ENCODE measurements at regions not wholly inside any gene's neighbourhood (a gene's known extent, or its start where the extent isn't known, plus 50 kb on each side); places are given as distances from the start of the nearest gene placed in this dataset.

GRCh38 chr2:66281980-66282379 lies 152.9 kb upstream of the MEIS1 start:
- Histone ChIP-seq H3K27ac (no peak overlapping the region), H3K4me3 (no peak overlapping the region), H3K27me3 (replicated peaks) (no peaks in the 10 kb centered on the region), H3K9me3 (replicated peaks) (no peaks in the 10 kb centered on the region), H3K4me1 (replicated peaks) (no peaks in the 10 kb centered on the region), H3K36me3 (no peaks in the 10 kb centered on the region)
- no peak for DNase-seq (ENCODE audit: low read depth in 1 of 2, low spot score in 2 of 2)

GRCh38 chr2:66279024-66279423 lies 155.9 kb upstream of the MEIS1 start:
- Histone ChIP-seq H3K27ac (no peak overlapping the region), H3K27me3 (replicated peaks) (no peaks in the 10 kb centered on the region), H3K9me3 (replicated peaks) (no peaks in the 10 kb centered on the region), H3K36me3 (no peaks in the 10 kb centered on the region), H3K4me1 (replicated peaks) (no peaks in the 10 kb centered on the region), H3K4me3 (no peak overlapping the region)
- no peak for DNase-seq (ENCODE audit: low read depth in 1 of 2, low spot score in 2 of 2)

- Histone ChIP-seq H3K4me3 (no peak overlapping the region), H3K27ac (no peak overlapping the region), H3K4me1 (replicated peaks) (no peaks in the 10 kb centered on the region), H3K27me3 (replicated peaks) (no peaks in the 10 kb centered on the region; the same call in 1 of the 2 replicates), H3K36me3 (no peaks in the 10 kb centered on the region), H3K9me3 (replicated peaks) (no peaks in the 10 kb centered on the region)
- DNase-seq (ENCODE audit: low read depth in 1 of 2, low spot score in 2 of 2): no peak
Observed at GRCh38 chr2:66275984-66276383, 158.9 kb upstream of the MEIS1 start.

GRCh38 chr2:66273933-66274490 lies 160.9 kb upstream of the MEIS1 start:
- Histone ChIP-seq H3K4me3 (no peak overlapping the region), H3K27me3 (replicated peaks) (no peaks in the 10 kb centered on the region; the same call in 1 of the 2 replicates), H3K27ac (no peak overlapping the region), H3K36me3 (no peaks in the 10 kb centered on the region), H3K4me1 (replicated peaks) (no peaks in the 10 kb centered on the region), H3K9me3 (replicated peaks) (no peaks in the 10 kb centered on the region)
- DNase-seq (ENCODE audit: low read depth in 1 of 2, low spot score in 2 of 2): no peak

GRCh38 chr2:66272751-66273150 lies 162.2 kb upstream of the MEIS1 start:
- no peak overlapping the region for H3K4me3 ChIP-seq
- H3K27me3 ChIP-seq (replicated peaks): no peaks in the 10 kb centered on the region; the same call in 1 of the 2 replicates
- H3K36me3 ChIP-seq: no peaks in the 10 kb centered on the region
- no peaks in the 10 kb centered on the region for H3K9me3 ChIP-seq (replicated peaks)
- no peak overlapping the region for H3K27ac ChIP-seq
- no peaks in the 10 kb centered on the region for H3K4me1 ChIP-seq (replicated peaks)
- DNase-seq (ENCODE audit: low read depth in 1 of 2, low spot score in 2 of 2): no peak

- Histone ChIP-seq H3K4me1 (replicated peaks) (no peaks in the 10 kb centered on the region), H3K27me3 (replicated peaks) (no peaks in the 10 kb centered on the region; the same call in 1 of the 2 replicates), H3K9me3 (replicated peaks) (no peaks in the 10 kb centered on the region), H3K27ac (no peak overlapping the region), H3K4me3 (no peak overlapping the region), H3K36me3 (no peaks in the 10 kb centered on the region)
- no peak for DNase-seq (ENCODE audit: low read depth in 1 of 2, low spot score in 2 of 2)
Observed at GRCh38 chr2:66271777-66272176, 163.1 kb upstream of the MEIS1 start.

GRCh38 chr2:66270247-66270646 lies 164.7 kb upstream of the MEIS1 start:
- DNase-seq (ENCODE audit: low read depth in 1 of 2, low spot score in 2 of 2): no peak
- Histone ChIP-seq H3K36me3 (no peaks in the 10 kb centered on the region), H3K4me1 (replicated peaks) (no peaks in the 10 kb centered on the region), H3K27ac (no peak overlapping the region), H3K27me3 (replicated peaks) (no peaks in the 10 kb centered on the region; the same call in 1 of the 2 replicates), H3K9me3 (replicated peaks) (no peaks in the 10 kb centered on the region), H3K4me3 (no peak overlapping the region)

GRCh38 chr2:66269166-66269565 lies 165.8 kb upstream of the MEIS1 start:
- DNase-seq (ENCODE audit: low read depth in 1 of 2, low spot score in 2 of 2): no peak
- no peaks in the 10 kb centered on the region for H3K9me3 ChIP-seq (replicated peaks)
- no peaks in the 10 kb centered on the region for H3K36me3 ChIP-seq
- no peaks in the 10 kb centered on the region for H3K4me1 ChIP-seq (replicated peaks)
- H3K27ac ChIP-seq: no peak overlapping the region
- no peaks in the 10 kb centered on the region; the same call in 1 of the 2 replicates for H3K27me3 ChIP-seq (replicated peaks)
- H3K4me3 ChIP-seq: no peak overlapping the region

- DNase-seq (ENCODE audit: low read depth in 1 of 2, low spot score in 2 of 2): no peak
- no peaks in the 10 kb centered on the region for H3K9me3 ChIP-seq (replicated peaks)
- H3K4me3 ChIP-seq: no peak overlapping the region
- no peaks in the 10 kb centered on the region for H3K4me1 ChIP-seq (replicated peaks)
- no peaks in the 10 kb centered on the region; the same call in 1 of the 2 replicates for H3K27me3 ChIP-seq (replicated peaks)
- H3K36me3 ChIP-seq: no peaks in the 10 kb centered on the region
- no peak overlapping the region for H3K27ac ChIP-seq
Observed at GRCh38 chr2:66268756-66269155, 166.2 kb upstream of the MEIS1 start.

- no peaks in the 10 kb centered on the region for H3K36me3 ChIP-seq
- H3K27me3 ChIP-seq (replicated peaks): no peaks in the 10 kb centered on the region
- H3K27ac ChIP-seq: no peak overlapping the region
- H3K4me1 ChIP-seq (replicated peaks): no peaks in the 10 kb centered on the region
- H3K9me3 ChIP-seq (replicated peaks): no peaks in the 10 kb centered on the region
- no peak for DNase-seq (ENCODE audit: low read depth in 1 of 2, low spot score in 2 of 2)
- no peak overlapping the region for H3K4me3 ChIP-seq
Observed at GRCh38 chr2:66264354-66264753, 170.6 kb upstream of the MEIS1 start.

- H3K27ac ChIP-seq: no peak overlapping the region
- no peaks in the 10 kb centered on the region for H3K4me1 ChIP-seq (replicated peaks)
- no peaks in the 10 kb centered on the region; the same call in 1 of the 2 replicates for H3K27me3 ChIP-seq (replicated peaks)
- no peaks in the 10 kb centered on the region for H3K36me3 ChIP-seq
- no peaks in the 10 kb centered on the region for H3K9me3 ChIP-seq (replicated peaks)
- DNase-seq (ENCODE audit: low read depth in 1 of 2, low spot score in 2 of 2): no peak
- no peak overlapping the region for H3K4me3 ChIP-seq
Observed at GRCh38 chr2:66255867-66256266, 179.1 kb upstream of the MEIS1 start.

- Histone ChIP-seq H3K9me3 (replicated peaks) (no peaks in the 10 kb centered on the region), H3K4me1 (replicated peaks) (no peaks in the 10 kb centered on the region), H3K27ac (no peak overlapping the region), H3K4me3 (no peak overlapping the region), H3K27me3 (replicated peaks) (no peaks in the 10 kb centered on the region; the same call in 1 of the 2 replicates), H3K36me3 (no peaks in the 10 kb centered on the region)
- DNase-seq (ENCODE audit: low read depth in 1 of 2, low spot score in 2 of 2): no peak
Observed at GRCh38 chr2:66255136-66255535, 179.8 kb upstream of the MEIS1 start.

- no peaks in the 10 kb centered on the region for H3K36me3 ChIP-seq
- H3K9me3 ChIP-seq (replicated peaks): no peaks in the 10 kb centered on the region
- H3K27me3 ChIP-seq (replicated peaks): no peaks in the 10 kb centered on the region; the same call in 1 of the 2 replicates
- H3K4me1 ChIP-seq (replicated peaks): no peaks in the 10 kb centered on the region
- no peak overlapping the region for H3K4me3 ChIP-seq
- no peak for DNase-seq (ENCODE audit: low read depth in 1 of 2, low spot score in 2 of 2)
- no peak overlapping the region for H3K27ac ChIP-seq
Observed at GRCh38 chr2:66253066-66253465, 181.9 kb upstream of the MEIS1 start.

GRCh38 chr2:66252109-66252508 lies 182.8 kb upstream of the MEIS1 start:
- H3K4me1 ChIP-seq (replicated peaks): no peaks in the 10 kb centered on the region

GRCh38 chr2:66251573-66251972 lies 183.4 kb upstream of the MEIS1 start:
- H3K36me3 ChIP-seq: no peaks in the 10 kb centered on the region
- no peaks in the 10 kb centered on the region for H3K4me1 ChIP-seq (replicated peaks)
- H3K27me3 ChIP-seq (replicated peaks): no peaks in the 10 kb centered on the region; the same call in 1 of the 2 replicates
- no peaks in the 10 kb centered on the region for H3K9me3 ChIP-seq (replicated peaks)
- no peak overlapping the region for H3K4me3 ChIP-seq
- DNase-seq (ENCODE audit: low read depth in 1 of 2, low spot score in 2 of 2): no peak
- no peak overlapping the region for H3K27ac ChIP-seq

More at GRCh38 chr2:66252109-66252508, 182.8 kb upstream of the MEIS1 start:
- DNase-seq (ENCODE audit: low read depth in 1 of 2, low spot score in 2 of 2): no peak
- H3K36me3 ChIP-seq: no peaks in the 10 kb centered on the region
- H3K27me3 ChIP-seq (replicated peaks): no peaks in the 10 kb centered on the region; the same call in 1 of the 2 replicates
- H3K4me3 ChIP-seq: no peak overlapping the region
- H3K9me3 ChIP-seq (replicated peaks): no peaks in the 10 kb centered on the region
- H3K27ac ChIP-seq: no peak overlapping the region

Measured in SJSA1 (cell line).